ENCODE measurements at regions not wholly inside any gene's neighbourhood (a gene's known extent, or its start where the extent isn't known, plus 50 kb on each side); places are given as distances from the start of the nearest gene placed in this dataset.

DNA sequence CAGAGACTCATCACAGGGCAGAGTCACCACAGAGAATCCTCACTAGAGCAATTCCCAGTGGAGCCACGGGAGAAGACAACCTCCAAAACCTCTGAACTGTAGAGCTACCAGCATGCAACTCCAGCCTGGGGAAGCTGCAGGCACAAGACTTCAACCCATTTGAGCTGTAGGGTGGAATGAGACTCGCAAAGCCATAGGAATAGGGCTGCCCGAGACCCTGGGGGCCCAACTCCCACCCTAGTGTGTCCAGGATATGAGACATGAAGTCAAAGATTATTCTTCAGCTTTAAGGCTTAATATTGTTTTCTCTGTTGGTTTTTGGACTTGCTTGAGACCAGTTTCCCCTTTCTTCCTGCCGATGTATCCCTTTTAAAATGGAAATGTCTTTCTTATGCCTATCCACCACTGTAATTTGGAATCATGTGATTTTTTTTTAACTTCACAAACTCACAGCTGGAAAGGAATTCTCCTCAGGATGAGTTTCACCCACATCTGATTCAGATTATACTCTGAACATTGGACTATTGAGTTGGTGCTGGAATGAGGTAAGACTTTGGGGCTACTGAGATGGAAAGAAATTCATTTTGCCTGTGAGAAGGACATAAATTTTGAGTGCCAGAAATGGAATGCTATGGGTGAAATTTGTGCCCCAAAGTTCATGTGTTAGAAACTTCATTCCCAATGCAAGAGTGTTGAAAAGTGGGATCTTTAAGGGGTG, 59.6 kb upstream of the ST6GALNAC5 start:
- H3K27me3 ChIP-seq (ENCODE audit: control insufficient read depth, insufficient read depth) = no peaks in the 10 kb centered on the region
- ATAC-seq = no peak

More for the DNA sequence above, 59.6 kb upstream of the ST6GALNAC5 start:
- Histone ChIP-seq H3K4me1 (ENCODE audit: control insufficient read depth, insufficient read depth, low read length) (no peaks in the 10 kb centered on the region), H3K9me3 (ENCODE audit: control insufficient read depth, low read length) (no peaks in the 10 kb centered on the region), H3K4me3 (ENCODE audit: low read length) (no peak overlapping the region), H3K27ac (ENCODE audit: low read length) (no peak overlapping the region)
- no peak for DNase-seq
- intact Hi-C loops (cut with DNase I) = no loop called here
- WGBS = 84% methylated on average over 4 of the region's 4 CpGs
